Brain microvascular endothelial cell (primary cell): ENCODE measurements at regions not wholly inside any gene's neighbourhood (a gene's known extent, or its start where the extent isn't known, plus 50 kb on each side); places are given as distances from the start of the nearest gene placed in this dataset.
A peak's percentile ranks its signal among the peaks of the same experiment; 100 is the strongest.

Experiments
- DNase-seq: peaks from one replicate; pipeline ENCODE4 v3.0.0-alpha.2; 2020
- H3K27ac ChIP-seq: fragments of 250-450 bp; sonication (Bioruptor Pico); 2 replicates; pipeline ENCODE4 v1.5.1; 2020; ENCODE audit warnings: mild to moderate bottlenecking, moderate library complexity
- H3K27me3 ChIP-seq: fragments of 250-450 bp; sonication (Bioruptor Pico); replicated peaks from 2 replicates; pipeline ENCODE4 v1.5.1; 2020; ENCODE audit warnings: mild to moderate bottlenecking
- H3K36me3 ChIP-seq: fragments of 250-450 bp; sonication (Bioruptor Pico); replicated peaks from 2 replicates; pipeline ENCODE4 v1.5.1; 2020; ENCODE audit warnings: mild to moderate bottlenecking
- H3K4me3 ChIP-seq: 2 replicates; pipeline ENCODE4 v1.5.1; 2011; ENCODE audit warnings: low read depth, mild to moderate bottlenecking, control low read depth, low read length, moderate library complexity
- in situ Hi-C: cut with HindIII; loops from 2 replicates; pipeline ENCODE4 v1.10.0; 2017; ENCODE audit warnings: low sequenced_read_pairs, low pct_ligation_motif_present
- TF ChIP-seq, protein P1 (sequence below): IDR thresholded peaks from 2 replicates; pipeline ENCODE4 v1.5.1; 2011; ENCODE audit warnings: low read depth, mild to moderate bottlenecking, moderate library complexity, low read length, control low read depth, inconsistent platforms; ENCODE audit errors: missing control alignments

DNA sequence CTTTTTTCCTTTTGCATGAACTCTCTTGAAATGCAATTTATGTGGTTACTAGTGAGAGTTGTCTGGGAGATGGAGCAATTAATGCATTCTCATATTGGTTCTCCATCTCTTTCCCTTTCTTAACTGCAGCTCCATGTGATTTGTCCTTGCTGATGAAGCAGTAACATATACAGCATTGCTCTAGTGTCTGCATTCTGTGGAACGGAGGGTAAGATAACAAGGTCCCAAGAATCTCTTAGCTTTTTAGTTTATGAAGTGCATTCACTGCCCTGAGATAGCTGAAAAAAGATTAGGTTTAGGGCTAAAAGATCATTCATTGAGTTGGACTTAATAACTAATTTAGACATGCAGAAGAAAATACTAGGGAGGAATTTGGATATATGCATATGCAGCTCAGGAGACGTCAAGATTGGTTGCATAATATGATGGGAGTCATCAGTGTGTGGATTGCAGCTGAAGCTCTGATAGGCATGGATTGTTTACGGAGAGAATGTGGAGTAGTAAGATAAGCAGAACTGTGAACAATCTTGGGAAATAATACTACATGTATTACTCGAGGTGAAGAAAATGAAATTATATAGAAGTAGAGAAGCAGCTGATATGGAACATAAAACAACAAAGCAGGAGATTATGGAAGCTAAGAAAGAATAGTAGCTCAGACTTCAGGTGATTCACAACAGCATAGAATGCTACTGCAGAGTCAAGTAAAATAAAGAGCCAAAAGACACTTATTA, 404.7 kb downstream of the ARL4A start:
- no peaks in the 10 kb centered on the region for H3K27me3 ChIP-seq
- no peak overlapping the region for H3K27ac ChIP-seq
- in situ Hi-C loops: no loop called here
- peak; percentile 18 for DNase-seq
- H3K4me3 ChIP-seq: no peak overlapping the region
- TF ChIP-seq, protein P1, sequence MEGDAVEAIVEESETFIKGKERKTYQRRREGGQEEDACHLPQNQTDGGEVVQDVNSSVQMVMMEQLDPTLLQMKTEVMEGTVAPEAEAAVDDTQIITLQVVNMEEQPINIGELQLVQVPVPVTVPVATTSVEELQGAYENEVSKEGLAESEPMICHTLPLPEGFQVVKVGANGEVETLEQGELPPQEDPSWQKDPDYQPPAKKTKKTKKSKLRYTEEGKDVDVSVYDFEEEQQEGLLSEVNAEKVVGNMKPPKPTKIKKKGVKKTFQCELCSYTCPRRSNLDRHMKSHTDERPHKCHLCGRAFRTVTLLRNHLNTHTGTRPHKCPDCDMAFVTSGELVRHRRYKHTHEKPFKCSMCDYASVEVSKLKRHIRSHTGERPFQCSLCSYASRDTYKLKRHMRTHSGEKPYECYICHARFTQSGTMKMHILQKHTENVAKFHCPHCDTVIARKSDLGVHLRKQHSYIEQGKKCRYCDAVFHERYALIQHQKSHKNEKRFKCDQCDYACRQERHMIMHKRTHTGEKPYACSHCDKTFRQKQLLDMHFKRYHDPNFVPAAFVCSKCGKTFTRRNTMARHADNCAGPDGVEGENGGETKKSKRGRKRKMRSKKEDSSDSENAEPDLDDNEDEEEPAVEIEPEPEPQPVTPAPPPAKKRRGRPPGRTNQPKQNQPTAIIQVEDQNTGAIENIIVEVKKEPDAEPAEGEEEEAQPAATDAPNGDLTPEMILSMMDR: no peak
- no peaks in the 10 kb centered on the region for H3K36me3 ChIP-seq

DNA sequence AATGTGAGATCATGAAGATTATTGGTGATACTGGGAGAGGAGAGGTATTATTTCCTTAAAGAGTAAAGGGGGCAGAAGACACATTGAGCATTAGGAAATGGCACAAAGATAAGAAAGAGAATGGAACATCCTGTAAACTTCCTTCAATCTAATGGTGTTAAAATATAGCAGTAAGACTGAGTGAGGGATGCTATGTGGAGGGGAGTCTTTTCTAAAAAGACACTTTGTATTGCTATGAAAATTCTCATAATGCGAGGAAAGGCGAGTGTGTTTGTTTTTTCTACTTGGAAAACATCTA, 405.2 kb downstream of the ARL4A start:
- H3K27ac ChIP-seq: no peak overlapping the region
- in situ Hi-C loops: no loop called here
- DNase-seq: no peak

DNA sequence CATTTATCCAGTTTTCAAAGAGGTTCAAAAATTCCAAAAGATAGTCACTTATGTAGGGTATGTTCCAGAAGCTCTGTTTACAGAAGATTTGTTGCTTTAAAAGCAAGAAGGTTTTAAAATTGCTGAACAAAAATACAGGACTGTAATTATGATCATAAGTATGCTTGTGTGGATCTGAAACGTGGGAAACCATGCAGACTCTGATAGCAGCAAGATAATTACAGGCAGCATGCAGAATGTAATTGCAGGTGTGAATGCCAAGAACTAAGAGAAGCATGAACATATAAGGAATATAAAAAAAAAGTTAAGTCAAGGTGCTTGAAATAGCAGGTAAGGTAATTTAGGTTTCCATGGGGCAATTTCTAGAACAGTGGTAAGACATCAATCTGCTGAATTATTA, 405.7 kb downstream of the ARL4A start:
- TF ChIP-seq, protein P1: no peak
- in situ Hi-C loops: no loop called here
- no peak for DNase-seq
- H3K4me3 ChIP-seq: no peak overlapping the region
- no peak overlapping the region for H3K27ac ChIP-seq
- H3K36me3 ChIP-seq: no peaks in the 10 kb centered on the region
- no peaks in the 10 kb centered on the region for H3K27me3 ChIP-seq

More for the DNA sequence above, 405.2 kb downstream of the ARL4A start:
- Histone ChIP-seq H3K36me3 (no peaks in the 10 kb centered on the region), H3K4me3 (no peak overlapping the region), H3K27me3 (no peaks in the 10 kb centered on the region)
- TF ChIP-seq, protein P1: no peak

DNA sequence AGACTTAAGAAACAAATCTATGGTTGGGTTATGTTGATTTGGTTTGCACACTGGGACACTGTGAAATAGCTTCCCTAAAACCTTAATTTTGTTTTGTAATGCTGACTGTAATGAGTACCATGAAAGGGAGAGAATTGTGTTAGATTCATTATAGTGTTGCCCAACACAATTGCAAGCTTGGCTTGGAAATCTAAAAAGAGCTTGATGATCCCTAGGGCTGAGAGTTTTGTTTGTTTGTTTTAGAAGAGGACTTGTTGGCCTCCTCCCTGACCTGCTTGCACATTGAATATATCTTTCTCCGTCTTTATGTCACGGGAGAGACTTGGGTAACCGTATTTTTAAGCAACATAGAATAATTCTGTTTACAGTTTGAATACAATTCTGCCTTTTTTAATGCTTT, 410.1 kb downstream of the ARL4A start:
- TF ChIP-seq, protein P1: no peak
- Histone ChIP-seq H3K36me3 (no peaks in the 10 kb centered on the region), H3K27ac (no peak overlapping the region), H3K4me3 (no peak overlapping the region), H3K27me3 (no peaks in the 10 kb centered on the region)
- in situ Hi-C loops: no loop called here
- no peak for DNase-seq

DNA sequence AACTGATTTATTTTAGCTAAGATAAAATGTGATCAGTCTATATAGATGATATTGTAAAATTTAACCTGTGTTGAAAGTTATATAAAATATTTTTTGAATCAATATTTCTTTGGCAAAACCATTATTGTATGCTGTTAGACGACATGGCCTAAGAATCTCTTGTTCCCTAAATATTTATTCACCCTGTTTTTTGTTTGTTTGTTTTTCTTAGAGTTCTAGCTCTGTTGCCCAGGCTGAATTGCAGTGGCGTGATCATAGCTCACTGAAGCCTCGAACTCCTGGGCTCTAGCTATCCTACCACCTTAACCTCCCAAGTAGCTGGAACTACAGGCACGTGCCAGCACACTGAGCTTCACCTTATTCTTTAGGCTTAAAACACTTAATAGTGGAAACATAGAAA, 410.7 kb downstream of the ARL4A start:
- Histone ChIP-seq H3K27ac (no peak overlapping the region), H3K36me3 (no peaks in the 10 kb centered on the region), H3K27me3 (no peaks in the 10 kb centered on the region), H3K4me3 (no peak overlapping the region)
- in situ Hi-C loops: no loop called here
- DNase-seq: no peak
- TF ChIP-seq, protein P1: no peak
